IMR-90 (cell line): ENCODE measurements at regions not wholly inside any gene's neighbourhood (a gene's known extent, or its start where the extent isn't known, plus 50 kb on each side); places are given as distances from the start of the nearest gene placed in this dataset.

Experiments
- BHLHE40 ChIP-seq: fragments of 150-350 bp; IDR thresholded peaks from 2 replicates; pipeline ENCODE4 v1.6.1; 2016; ENCODE audit warnings: mild to moderate bottlenecking, low read depth, low read length
- CEBPB ChIP-seq: IDR thresholded peaks from 2 replicates; pipeline ENCODE4 v1.6.1; 2012; ENCODE audit warnings: low read depth, low read length, improper control_type of control experiment
- CHD1 ChIP-seq: IDR thresholded peaks from 2 replicates; pipeline ENCODE4 v1.6.1; 2012; ENCODE audit warnings: low read depth, low read length, improper control_type of control experiment
- FOS ChIP-seq: fragments of 150-350 bp; IDR thresholded peaks from 2 replicates; pipeline ENCODE4 v1.6.1; 2016; ENCODE audit warnings: low read depth, low read length
- POLR2A ChIP-seq: IDR thresholded peaks from 2 replicates; pipeline ENCODE4 v1.6.1; 2012; ENCODE audit warnings: mild to moderate bottlenecking, low read depth, low read length
- RCOR1 ChIP-seq: IDR thresholded peaks from 2 replicates; pipeline ENCODE4 v1.6.1; 2012; ENCODE audit warnings: mild to moderate bottlenecking, low read length, improper control_type of control experiment; ENCODE audit not compliant: insufficient replicate concordance
- RFX5 ChIP-seq: IDR thresholded peaks from 2 replicates; pipeline ENCODE4 v1.8.0; 2012; ENCODE audit warnings: low read depth, mild to moderate bottlenecking, low read length, moderate library complexity
- SMC3 ChIP-seq: fragments of 150-350 bp; IDR thresholded peaks from 2 replicates; pipeline ENCODE4 v1.6.1; 2016; ENCODE audit warnings: low read depth, mild to moderate bottlenecking, antibody characterized with exemption, low read length, moderate library complexity
- TF ChIP-seq, protein P1 (sequence below): conservative IDR thresholded peaks from 2 replicates; pipeline ENCODE4 v1.5.1; 2012; ENCODE audit warnings: mild to moderate bottlenecking, low read depth, low read length, improper control_type of control experiment
- TF ChIP-seq, protein P2 (sequence below): fragments of 150-350 bp; IDR thresholded peaks from 2 replicates; pipeline ENCODE4 v1.6.1; 2016; ENCODE audit warnings: low read depth, mild to moderate bottlenecking, low read length, moderate library complexity, borderline replicate concordance
- TF ChIP-seq, protein P3 (sequence below): fragments of 150-350 bp; IDR thresholded peaks from 2 replicates; pipeline ENCODE4 v1.6.1; 2017; ENCODE audit warnings: mild to moderate bottlenecking, antibody characterized with exemption, low read length, low read depth

DNA sequence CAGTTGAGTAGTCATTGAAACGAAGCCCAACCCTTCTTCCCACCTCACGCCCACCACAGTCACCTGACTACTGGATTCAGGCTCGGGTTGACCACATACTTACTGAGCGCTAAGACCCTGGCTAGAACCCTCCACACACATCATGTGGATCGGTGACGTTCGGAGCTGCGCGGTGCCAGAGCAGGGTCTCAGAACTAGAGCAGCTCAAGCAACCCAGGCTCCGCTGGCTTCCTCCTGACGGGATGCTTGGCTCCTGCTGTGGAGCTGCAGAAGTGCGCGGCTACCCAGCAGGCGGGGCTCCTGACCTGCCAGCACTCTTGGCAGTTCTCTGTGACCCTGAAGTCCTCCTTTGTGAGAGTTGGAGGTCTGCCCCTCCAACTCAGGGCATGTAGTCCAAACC, 90.6 kb upstream of the MBOAT2 start:
- TF ChIP-seq, protein P1, sequence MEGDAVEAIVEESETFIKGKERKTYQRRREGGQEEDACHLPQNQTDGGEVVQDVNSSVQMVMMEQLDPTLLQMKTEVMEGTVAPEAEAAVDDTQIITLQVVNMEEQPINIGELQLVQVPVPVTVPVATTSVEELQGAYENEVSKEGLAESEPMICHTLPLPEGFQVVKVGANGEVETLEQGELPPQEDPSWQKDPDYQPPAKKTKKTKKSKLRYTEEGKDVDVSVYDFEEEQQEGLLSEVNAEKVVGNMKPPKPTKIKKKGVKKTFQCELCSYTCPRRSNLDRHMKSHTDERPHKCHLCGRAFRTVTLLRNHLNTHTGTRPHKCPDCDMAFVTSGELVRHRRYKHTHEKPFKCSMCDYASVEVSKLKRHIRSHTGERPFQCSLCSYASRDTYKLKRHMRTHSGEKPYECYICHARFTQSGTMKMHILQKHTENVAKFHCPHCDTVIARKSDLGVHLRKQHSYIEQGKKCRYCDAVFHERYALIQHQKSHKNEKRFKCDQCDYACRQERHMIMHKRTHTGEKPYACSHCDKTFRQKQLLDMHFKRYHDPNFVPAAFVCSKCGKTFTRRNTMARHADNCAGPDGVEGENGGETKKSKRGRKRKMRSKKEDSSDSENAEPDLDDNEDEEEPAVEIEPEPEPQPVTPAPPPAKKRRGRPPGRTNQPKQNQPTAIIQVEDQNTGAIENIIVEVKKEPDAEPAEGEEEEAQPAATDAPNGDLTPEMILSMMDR, result no peak
- TF ChIP-seq CEBPB (no peak), POLR2A (no peak), FOS (no peak), RFX5 (no peak), RCOR1 (no peak), BHLHE40 (no peak), SMC3 (no peak), CHD1 (no peak)
- TF ChIP-seq, protein P2, sequence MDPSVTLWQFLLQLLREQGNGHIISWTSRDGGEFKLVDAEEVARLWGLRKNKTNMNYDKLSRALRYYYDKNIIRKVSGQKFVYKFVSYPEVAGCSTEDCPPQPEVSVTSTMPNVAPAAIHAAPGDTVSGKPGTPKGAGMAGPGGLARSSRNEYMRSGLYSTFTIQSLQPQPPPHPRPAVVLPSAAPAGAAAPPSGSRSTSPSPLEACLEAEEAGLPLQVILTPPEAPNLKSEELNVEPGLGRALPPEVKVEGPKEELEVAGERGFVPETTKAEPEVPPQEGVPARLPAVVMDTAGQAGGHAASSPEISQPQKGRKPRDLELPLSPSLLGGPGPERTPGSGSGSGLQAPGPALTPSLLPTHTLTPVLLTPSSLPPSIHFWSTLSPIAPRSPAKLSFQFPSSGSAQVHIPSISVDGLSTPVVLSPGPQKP, result no peak
- TF ChIP-seq, protein P3, sequence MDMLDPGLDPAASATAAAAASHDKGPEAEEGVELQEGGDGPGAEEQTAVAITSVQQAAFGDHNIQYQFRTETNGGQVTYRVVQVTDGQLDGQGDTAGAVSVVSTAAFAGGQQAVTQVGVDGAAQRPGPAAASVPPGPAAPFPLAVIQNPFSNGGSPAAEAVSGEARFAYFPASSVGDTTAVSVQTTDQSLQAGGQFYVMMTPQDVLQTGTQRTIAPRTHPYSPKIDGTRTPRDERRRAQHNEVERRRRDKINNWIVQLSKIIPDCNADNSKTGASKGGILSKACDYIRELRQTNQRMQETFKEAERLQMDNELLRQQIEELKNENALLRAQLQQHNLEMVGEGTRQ, result no peak
